ENCODE measurements at regions not wholly inside any gene's neighbourhood (a gene's known extent, or its start where the extent isn't known, plus 50 kb on each side); places are given as distances from the start of the nearest gene placed in this dataset.
"Not testable (repeated sequence)": the region's sequence is repeated elsewhere in the genome, so short reads cannot be mapped to it uniquely, and the experiment has no call there.

DNA sequence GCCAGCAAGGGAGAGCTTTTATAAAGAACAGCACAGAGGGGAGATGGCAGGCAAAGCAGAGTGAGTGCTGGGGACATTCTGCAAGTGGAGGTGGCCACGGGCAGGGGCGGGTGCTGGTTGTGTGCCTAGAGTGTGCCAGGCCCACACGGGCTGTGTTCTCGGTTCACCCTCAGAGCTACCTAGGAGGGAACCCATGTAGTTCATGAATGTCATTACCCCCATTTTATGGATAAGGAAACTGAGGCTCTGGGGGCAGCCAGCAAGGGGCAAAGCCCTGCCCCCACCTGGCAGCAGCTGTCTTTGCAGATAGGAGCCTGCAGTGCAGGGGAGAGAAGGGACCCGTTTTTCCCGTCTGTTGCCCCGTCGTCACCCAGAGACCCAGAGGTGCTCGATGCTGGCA is 85.2 kb upstream of the NCOR2 start:
- DNase-seq (ENCODE audit: low read depth in 6 of 9, low spot score in 9 of 9) = no peak
- H3K4me1 ChIP-seq (ENCODE audit: control insufficient read depth in 2 of 2, insufficient read depth in 2 of 2, low read length in 2 of 2) = peaks cover 18 to 48% of the 10 kb centered on the region in 2 donors
- H3K9me3 ChIP-seq (ENCODE audit: control insufficient read depth in 2 of 2, insufficient read depth in 1 of 2, low read length in 1 of 2) = peaks cover 4 to 27% of the 10 kb centered on the region in 2 donors
- no peak overlapping the region for H3K4me3 ChIP-seq (ENCODE audit: low read length in 2 of 2)
- no peaks in the 10 kb centered on the region for H3K36me3 ChIP-seq (ENCODE audit: control insufficient read depth in 2 of 2, insufficient read depth in 2 of 2, low read length in 1 of 2)
- WGBS = 94% methylated on average over 9 of the region's 9 CpGs
- no peak overlapping the region for H3K27ac ChIP-seq (ENCODE audit: low read depth in 1 of 2, low read length in 1 of 2)
- no peaks in the 10 kb centered on the region for H3K27me3 ChIP-seq (ENCODE audit: control insufficient read depth in 2 of 2, insufficient read depth in 1 of 2, low read length in 1 of 2)

DNA sequence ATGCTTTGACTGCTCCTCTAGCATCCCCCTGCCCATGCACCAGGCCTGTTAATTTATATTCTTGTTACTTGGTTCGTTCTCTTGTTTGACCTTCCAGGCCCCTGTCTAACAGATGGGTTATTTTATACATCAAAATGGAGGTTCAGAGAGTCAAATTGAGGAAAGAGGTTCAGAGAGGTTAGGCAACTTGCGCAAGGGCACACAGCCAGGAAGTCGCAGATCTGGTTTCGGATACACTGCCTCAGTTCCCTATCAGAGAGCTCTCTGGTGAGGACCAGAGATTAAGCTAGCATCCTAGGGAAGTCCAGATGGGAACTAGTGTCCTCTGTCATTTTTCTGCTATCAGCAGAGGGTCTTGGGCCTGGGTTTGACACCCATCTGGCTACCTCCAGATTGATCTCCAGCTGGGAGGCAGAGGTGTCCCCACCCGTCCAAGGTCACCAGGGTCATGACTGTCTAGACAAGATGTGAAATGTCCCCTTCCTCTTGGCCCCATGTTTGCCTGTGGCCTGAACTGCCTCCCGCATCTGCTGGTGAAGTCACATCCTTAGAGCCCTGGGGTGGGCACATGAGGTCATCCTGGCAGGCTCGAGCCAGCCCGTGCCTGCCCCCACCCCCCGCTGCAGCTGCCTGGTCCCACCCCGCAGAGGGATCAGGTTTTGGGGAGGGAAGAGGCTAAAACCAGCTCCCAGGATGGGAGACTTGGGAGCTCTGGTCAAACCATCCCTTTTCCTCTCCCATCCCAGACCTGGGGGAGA is 84.3 kb upstream of the NCOR2 start:
- H3K9me3 ChIP-seq (ENCODE audit: control insufficient read depth in 2 of 2, insufficient read depth in 1 of 2, low read length in 1 of 2) = peaks cover 4 to 37% of the 10 kb centered on the region in 2 donors
- no peaks in the 10 kb centered on the region for H3K36me3 ChIP-seq (ENCODE audit: control insufficient read depth in 2 of 2, insufficient read depth in 2 of 2, low read length in 1 of 2)
- no peaks in the 10 kb centered on the region for H3K27me3 ChIP-seq (ENCODE audit: control insufficient read depth in 2 of 2, insufficient read depth in 1 of 2, low read length in 1 of 2)
- H3K4me1 ChIP-seq (ENCODE audit: control insufficient read depth in 2 of 2, insufficient read depth in 2 of 2, low read length in 2 of 2) = peaks cover 18 to 49% of the 10 kb centered on the region in 2 donors
- 95% methylated on average over 10 of the region's 10 CpGs for WGBS
- no peak overlapping the region for H3K4me3 ChIP-seq (ENCODE audit: low read length in 2 of 2)
- H3K27ac ChIP-seq (ENCODE audit: low read depth in 1 of 2, low read length in 1 of 2) = no peak overlapping the region
- no peak for DNase-seq (ENCODE audit: low read depth in 6 of 9, low spot score in 9 of 9)

DNA sequence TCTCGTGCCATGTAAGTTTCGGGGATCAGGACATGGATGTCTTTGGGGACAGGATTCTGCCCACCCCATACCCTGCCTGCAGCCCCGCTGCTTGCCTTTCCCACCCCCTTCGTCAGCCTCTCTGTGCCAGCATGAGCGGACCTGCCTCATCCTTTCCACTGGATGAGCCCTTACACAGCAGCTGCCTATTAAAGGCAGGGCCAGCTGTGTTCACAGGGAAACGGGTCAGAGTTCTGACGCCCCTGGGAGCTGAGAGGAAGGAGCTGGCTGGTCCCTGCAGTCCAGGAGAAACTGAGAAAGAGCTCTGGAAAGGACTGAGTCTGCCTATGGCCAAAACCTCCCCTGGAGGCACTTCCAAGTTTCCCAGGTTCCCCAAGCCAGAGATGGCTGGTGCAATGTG is 83.5 kb upstream of the NCOR2 start:
- Histone ChIP-seq H3K27ac (ENCODE audit: low read depth in 1 of 2, low read length in 1 of 2) (no peak overlapping the region), H3K27me3 (ENCODE audit: control insufficient read depth in 2 of 2, insufficient read depth in 1 of 2, low read length in 1 of 2) (no peaks in the 10 kb centered on the region), H3K4me1 (ENCODE audit: control insufficient read depth in 2 of 2, insufficient read depth in 2 of 2, low read length in 2 of 2) (peaks cover 21 to 50% of the 10 kb centered on the region in 2 donors), H3K36me3 (ENCODE audit: control insufficient read depth in 2 of 2, insufficient read depth in 2 of 2, low read length in 1 of 2) (no peaks in the 10 kb centered on the region), H3K9me3 (ENCODE audit: control insufficient read depth in 2 of 2, insufficient read depth in 1 of 2, low read length in 1 of 2) (peaks cover 4 to 36% of the 10 kb centered on the region in 2 donors), H3K4me3 (ENCODE audit: low read length in 2 of 2) (no peak overlapping the region)
- DNase-seq (ENCODE audit: low read depth in 6 of 9, low spot score in 9 of 9) = no peak
- WGBS = 95% methylated on average over 7 of the region's 7 CpGs

DNA sequence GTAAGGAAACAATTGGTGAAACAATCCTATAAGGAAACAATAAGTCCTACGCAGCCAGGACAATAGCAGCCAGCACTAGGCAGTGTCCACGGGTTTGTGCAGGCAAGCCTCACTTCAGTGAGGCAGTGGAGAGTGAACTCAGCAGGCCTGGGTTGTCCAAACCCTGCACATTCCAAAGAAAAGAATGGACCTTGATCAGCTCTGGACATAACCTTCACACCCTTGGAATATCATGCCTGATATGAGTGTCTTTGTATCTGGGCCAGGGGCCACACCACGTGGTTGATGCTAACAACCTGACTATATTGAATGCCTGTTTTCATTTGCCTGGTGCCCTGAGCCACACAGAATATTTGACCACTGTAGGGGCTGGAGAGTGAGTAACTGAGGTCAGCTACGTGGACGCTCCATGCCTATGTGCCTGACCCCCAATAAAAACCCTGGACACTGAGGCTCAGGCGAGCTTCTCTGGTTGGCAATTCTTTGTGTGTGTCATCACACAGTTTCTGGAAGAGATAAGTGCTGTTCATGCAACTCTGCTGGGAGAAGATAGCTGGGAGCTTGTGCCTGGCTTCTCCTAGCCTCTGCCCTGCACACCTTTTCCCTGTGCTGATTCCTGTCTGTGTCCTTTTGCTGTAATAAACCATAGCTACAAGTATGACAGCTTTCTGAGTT is 81.4 kb upstream of the NCOR2 start:
- Histone ChIP-seq H3K27ac (ENCODE audit: low read depth in 1 of 2, low read length in 1 of 2) (no peak overlapping the region), H3K4me3 (ENCODE audit: low read length in 2 of 2) (no peak overlapping the region), H3K4me1 (ENCODE audit: control insufficient read depth in 2 of 2, insufficient read depth in 2 of 2, low read length in 2 of 2) (peaks cover 9 to 41% of the 10 kb centered on the region in 2 donors), H3K27me3 (ENCODE audit: control insufficient read depth in 2 of 2, insufficient read depth in 1 of 2, low read length in 1 of 2) (no peaks in the 10 kb centered on the region), H3K36me3 (ENCODE audit: control insufficient read depth in 2 of 2, insufficient read depth in 2 of 2, low read length in 1 of 2) (no peaks in the 10 kb centered on the region), H3K9me3 (ENCODE audit: control insufficient read depth in 2 of 2, insufficient read depth in 1 of 2, low read length in 1 of 2) (peaks cover 4 to 39% of the 10 kb centered on the region in 2 donors)
- no peak for DNase-seq (ENCODE audit: low read depth in 6 of 9, low spot score in 9 of 9)
- 81% methylated on average over 6 of the region's 6 CpGs for WGBS

DNA sequence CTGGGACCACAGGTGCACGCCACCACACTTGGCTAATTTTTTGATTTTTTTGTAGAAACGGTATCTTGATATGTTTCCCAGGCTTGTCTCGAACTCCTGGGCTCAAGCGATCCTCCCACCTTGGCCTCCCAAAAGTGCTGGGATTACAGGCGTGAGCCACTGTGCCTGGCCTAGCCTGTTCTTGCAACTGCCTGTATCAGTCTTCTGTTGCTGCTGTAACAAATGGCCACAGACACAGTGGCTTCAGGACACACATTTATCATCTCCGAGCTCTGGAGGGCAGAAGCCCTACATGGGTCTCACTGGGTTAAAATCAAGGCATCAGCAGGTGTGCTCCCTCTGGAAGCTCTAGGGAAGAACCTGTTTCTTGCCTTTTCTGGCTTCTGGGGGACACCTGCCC is 79.9 kb upstream of the NCOR2 start:
- DNase-seq (ENCODE audit: low read depth in 6 of 9, low spot score in 9 of 9) = no peak
- H3K9me3 ChIP-seq (ENCODE audit: control insufficient read depth in 2 of 2, insufficient read depth in 1 of 2, low read length in 1 of 2) = peaks cover 2 to 39% of the 10 kb centered on the region in 2 donors
- H3K27me3 ChIP-seq (ENCODE audit: control insufficient read depth in 2 of 2, insufficient read depth in 1 of 2, low read length in 1 of 2) = no peaks in the 10 kb centered on the region
- H3K36me3 ChIP-seq (ENCODE audit: control insufficient read depth in 2 of 2, insufficient read depth in 2 of 2, low read length in 1 of 2) = no peaks in the 10 kb centered on the region
- H3K4me1 ChIP-seq (ENCODE audit: control insufficient read depth in 2 of 2, insufficient read depth in 2 of 2, low read length in 2 of 2) = peaks cover 4 to 27% of the 10 kb centered on the region in 2 donors
- no peak overlapping the region for H3K27ac ChIP-seq (ENCODE audit: low read depth in 1 of 2, low read length in 1 of 2)
- WGBS = 83% methylated on average over 6 of the region's 6 CpGs
- no peak overlapping the region for H3K4me3 ChIP-seq (ENCODE audit: low read length in 2 of 2)

DNA sequence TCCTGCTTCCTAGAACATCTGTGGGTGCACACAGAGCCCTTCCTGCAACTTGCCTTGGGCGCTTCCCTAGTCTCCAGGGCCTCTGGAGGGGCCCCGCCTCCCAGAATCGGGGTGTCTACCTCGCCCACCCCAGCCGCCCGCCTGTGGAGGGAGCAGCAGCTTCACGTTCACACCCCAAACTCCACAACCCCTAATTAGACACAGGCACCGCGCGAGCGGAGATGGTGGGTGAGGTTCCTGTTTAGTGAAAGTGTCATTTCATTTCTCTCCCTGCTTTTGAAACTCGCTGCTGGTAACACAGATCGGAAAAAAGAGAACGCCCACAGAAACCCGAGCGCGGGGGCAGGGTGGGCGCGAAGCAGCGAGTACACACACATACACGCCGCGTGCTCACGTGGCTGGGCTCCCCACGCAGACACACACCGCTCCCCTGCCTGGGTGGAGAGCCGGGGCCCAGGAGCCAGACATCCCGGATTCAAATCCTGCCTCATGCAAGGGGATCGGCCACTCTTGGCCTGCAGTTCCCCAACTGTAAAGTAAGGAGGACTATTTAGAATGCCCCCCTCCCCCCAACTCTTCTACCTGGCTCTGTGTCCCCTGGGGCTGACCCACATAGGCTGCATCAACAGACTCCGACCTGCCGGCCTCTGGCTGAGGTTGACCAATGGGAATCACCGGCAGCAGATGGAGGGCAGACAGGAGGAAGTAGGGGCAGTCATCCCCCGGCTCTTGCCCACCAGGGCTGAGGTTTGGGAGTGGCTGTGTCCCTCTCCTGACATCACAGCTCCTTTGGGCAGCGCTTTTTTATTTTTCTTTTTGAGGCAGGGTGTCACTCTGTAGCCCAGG is 79.2 kb upstream of the NCOR2 start:
- H3K9me3 ChIP-seq (ENCODE audit: control insufficient read depth in 2 of 2, insufficient read depth in 1 of 2, low read length in 1 of 2) = peaks cover 2 to 39% of the 10 kb centered on the region in 2 donors
- peaks cover 4 to 21% of the 10 kb centered on the region in 2 donors for H3K4me1 ChIP-seq (ENCODE audit: control insufficient read depth in 2 of 2, insufficient read depth in 2 of 2, low read length in 2 of 2)
- H3K4me3 ChIP-seq (ENCODE audit: low read length in 2 of 2) = no peak overlapping the region
- peak overlapping the region; percentile 72 to 81 for H3K27ac ChIP-seq (ENCODE audit: low read depth in 1 of 2, low read length in 1 of 2)
- WGBS = 29% methylated on average over 34 of the region's 34 CpGs
- DNase-seq (ENCODE audit: low read depth in 6 of 9, low spot score in 9 of 9) = peak in 7 of 9 donors; percentile 27 to 73 (median 37)
- H3K27me3 ChIP-seq (ENCODE audit: control insufficient read depth in 2 of 2, insufficient read depth in 1 of 2, low read length in 1 of 2) = no peaks in the 10 kb centered on the region
- H3K36me3 ChIP-seq (ENCODE audit: control insufficient read depth in 2 of 2, insufficient read depth in 2 of 2, low read length in 1 of 2) = no peaks in the 10 kb centered on the region

DNA sequence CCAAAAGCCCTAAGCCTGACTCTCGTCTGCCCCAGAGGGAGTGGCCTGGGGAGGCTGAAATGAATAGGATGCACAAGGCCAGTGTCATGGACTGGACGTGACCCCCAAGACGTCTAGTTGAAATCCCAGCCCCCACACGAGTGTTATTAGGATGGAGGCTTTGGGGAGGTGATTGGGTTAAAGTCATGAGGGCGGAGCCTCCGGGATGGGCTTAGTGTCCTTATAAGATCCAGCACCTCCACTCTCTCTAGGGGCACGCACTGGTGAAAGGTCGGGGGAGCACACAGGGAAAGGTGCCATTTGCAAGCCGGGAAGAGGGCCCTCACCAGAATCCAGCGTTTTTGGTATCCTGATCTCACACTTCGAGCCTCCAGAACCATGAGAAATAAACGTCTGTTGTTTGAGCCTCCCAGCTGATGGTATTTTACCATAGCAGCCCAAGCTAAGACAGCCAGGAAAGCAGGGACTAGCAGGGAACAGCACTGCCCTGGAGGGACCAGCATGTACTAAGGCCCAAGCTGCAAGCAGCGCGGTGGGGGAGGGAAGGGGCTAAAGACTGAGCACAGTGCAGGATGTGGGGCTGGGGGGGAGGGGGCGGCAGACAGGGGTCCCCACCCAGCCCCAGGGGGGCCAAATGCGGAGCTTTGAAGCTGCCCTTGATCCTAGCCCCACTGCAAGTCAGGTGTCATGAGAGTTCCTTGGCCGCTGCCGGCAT is 78.3 kb upstream of the NCOR2 start:
- Histone ChIP-seq H3K27ac (ENCODE audit: low read depth in 1 of 2, low read length in 1 of 2) (peak overlapping the region; percentile 72 to 81), H3K4me3 (ENCODE audit: low read length in 2 of 2) (no peak overlapping the region), H3K36me3 (ENCODE audit: control insufficient read depth in 2 of 2, insufficient read depth in 2 of 2, low read length in 1 of 2) (no peaks in the 10 kb centered on the region), H3K4me1 (ENCODE audit: control insufficient read depth in 2 of 2, insufficient read depth in 2 of 2, low read length in 2 of 2) (peaks cover 4 to 21% of the 10 kb centered on the region in 2 donors), H3K27me3 (ENCODE audit: control insufficient read depth in 2 of 2, insufficient read depth in 1 of 2, low read length in 1 of 2) (no peaks in the 10 kb centered on the region), H3K9me3 (ENCODE audit: control insufficient read depth in 2 of 2, insufficient read depth in 1 of 2, low read length in 1 of 2) (peaks cover 2 to 39% of the 10 kb centered on the region in 2 donors)
- WGBS = 88% methylated on average over 18 of the region's 18 CpGs
- peak in 1 of 9 donors; percentile 37 for DNase-seq (ENCODE audit: low read depth in 6 of 9, low spot score in 9 of 9)

DNA sequence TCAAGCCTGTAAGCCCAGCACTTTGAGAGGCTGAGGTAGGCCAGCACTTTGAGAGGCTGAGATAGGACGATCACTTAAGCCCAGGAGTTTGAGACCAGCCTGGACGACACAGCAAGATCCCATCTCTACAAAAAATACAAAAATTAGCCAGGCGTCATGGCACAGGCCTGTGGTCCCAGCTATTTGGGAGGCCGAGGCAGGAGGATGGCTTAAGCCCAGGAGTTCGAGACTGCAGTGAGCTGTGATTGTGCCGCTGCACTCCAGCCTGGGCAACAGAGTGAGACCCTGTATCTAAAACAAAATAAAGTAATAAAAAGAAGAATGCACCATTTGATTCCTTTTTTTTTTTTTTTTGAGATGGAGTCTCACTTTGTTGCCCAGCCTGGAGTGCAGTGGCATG is 76.4 kb upstream of the NCOR2 start:
- WGBS = over 99% methylated on average over 6 of the region's 6 CpGs
- not testable (repeated sequence) for H3K27me3 ChIP-seq (ENCODE audit: control insufficient read depth in 2 of 2, insufficient read depth in 1 of 2, low read length in 1 of 2); H3K36me3 ChIP-seq (ENCODE audit: control insufficient read depth in 2 of 2, insufficient read depth in 2 of 2, low read length in 1 of 2); H3K27ac ChIP-seq (ENCODE audit: low read depth in 1 of 2, low read length in 1 of 2); DNase-seq (ENCODE audit: low read depth in 6 of 9, low spot score in 9 of 9); H3K4me3 ChIP-seq (ENCODE audit: low read length in 2 of 2)
- peaks cover 0 to 25% of the 10 kb centered on the region in 2 donors for H3K9me3 ChIP-seq (ENCODE audit: control insufficient read depth in 2 of 2, insufficient read depth in 1 of 2, low read length in 1 of 2)
- H3K4me1 ChIP-seq (ENCODE audit: control insufficient read depth in 2 of 2, insufficient read depth in 2 of 2, low read length in 2 of 2) = peaks cover 4 to 21% of the 10 kb centered on the region in 2 donors

All from thymus (tissue), 11 donors.